Fibroblast of villous mesenchyme (primary cell): ENCODE measurements at regions not wholly inside any gene's neighbourhood (a gene's known extent, or its start where the extent isn't known, plus 50 kb on each side); places are given as distances from the start of the nearest gene placed in this dataset.

Experiments
- DNase-seq: peaks from one replicate; pipeline ENCODE4 v3.0.0-alpha.2; 2010; ENCODE audit warnings: low read depth
- H3K4me3 ChIP-seq: 2 replicates; pipeline ENCODE4 v1.5.1; 2011; ENCODE audit warnings: low read depth, mild to moderate bottlenecking, low read length
- TF ChIP-seq, protein P1 (sequence below): IDR thresholded peaks from 2 replicates; pipeline ENCODE4 v1.5.1; 2012; ENCODE audit warnings: low read depth, mild to moderate bottlenecking, low read length; ENCODE audit not compliant: insufficient read depth

DNA sequence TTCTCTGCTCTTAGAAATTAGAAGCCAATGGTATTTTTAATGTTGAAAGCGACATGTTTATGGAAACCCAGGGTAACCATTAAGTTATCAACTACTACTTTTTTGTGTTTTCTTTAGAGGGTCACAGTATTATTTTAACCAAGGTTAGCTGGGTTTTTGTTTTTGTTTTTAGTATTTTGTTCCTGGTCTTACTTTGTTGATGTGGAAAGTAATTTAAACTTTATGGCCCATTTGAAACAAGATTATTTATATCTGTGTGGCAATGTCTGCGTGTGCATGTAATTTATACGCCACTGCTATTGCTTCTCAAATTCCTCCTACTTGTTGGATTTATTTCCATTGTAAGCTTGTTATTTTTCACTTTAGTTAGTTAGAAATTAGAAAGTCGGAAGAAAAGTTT is 722.1 kb upstream of the NR2F2 start:
- TF ChIP-seq, protein P1, sequence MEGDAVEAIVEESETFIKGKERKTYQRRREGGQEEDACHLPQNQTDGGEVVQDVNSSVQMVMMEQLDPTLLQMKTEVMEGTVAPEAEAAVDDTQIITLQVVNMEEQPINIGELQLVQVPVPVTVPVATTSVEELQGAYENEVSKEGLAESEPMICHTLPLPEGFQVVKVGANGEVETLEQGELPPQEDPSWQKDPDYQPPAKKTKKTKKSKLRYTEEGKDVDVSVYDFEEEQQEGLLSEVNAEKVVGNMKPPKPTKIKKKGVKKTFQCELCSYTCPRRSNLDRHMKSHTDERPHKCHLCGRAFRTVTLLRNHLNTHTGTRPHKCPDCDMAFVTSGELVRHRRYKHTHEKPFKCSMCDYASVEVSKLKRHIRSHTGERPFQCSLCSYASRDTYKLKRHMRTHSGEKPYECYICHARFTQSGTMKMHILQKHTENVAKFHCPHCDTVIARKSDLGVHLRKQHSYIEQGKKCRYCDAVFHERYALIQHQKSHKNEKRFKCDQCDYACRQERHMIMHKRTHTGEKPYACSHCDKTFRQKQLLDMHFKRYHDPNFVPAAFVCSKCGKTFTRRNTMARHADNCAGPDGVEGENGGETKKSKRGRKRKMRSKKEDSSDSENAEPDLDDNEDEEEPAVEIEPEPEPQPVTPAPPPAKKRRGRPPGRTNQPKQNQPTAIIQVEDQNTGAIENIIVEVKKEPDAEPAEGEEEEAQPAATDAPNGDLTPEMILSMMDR, result no peak
- H3K4me3 ChIP-seq, result no peak overlapping the region
- DNase-seq, result peak; percentile 65

GRCh38 chr15:95609096-95609495 is 721.4 kb upstream of the NR2F2 start:
- DNase-seq, result peak; percentile 33
- H3K4me3 ChIP-seq, result no peak overlapping the region
- TF ChIP-seq, protein P1, result no peak

DNA sequence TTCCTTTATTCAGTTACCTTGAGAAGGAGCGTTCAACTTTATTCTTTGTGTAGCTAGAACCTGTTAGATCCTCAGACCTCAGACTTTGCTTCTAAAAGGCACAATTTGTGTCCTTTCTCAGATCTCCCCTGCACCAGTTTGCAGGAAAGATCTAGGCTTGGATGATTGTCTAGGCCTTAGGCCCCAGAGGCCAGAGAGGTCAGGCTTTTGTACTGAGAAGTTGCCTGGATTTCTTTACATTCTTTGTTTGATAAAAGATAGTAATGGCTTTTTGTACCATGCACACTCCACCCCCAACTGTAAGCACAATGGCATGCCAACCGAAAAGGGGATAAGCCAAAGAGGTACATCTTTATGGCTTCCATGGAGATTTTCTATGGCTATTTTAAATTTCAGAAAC is 719.6 kb upstream of the NR2F2 start:
- no peak for DNase-seq
- no peak overlapping the region for H3K4me3 ChIP-seq
- TF ChIP-seq, protein P1, result no peak

GRCh38 chr15:95615436-95615835 is 715.1 kb upstream of the NR2F2 start:
- no peak for DNase-seq
- H3K4me3 ChIP-seq, result no peak overlapping the region
- TF ChIP-seq, protein P1, result no peak

- H3K4me3 ChIP-seq, result no peak overlapping the region
- TF ChIP-seq, protein P1, result no peak
- DNase-seq, result no peak
These were observed 714.2 kb upstream of the NR2F2 start for GRCh38 chr15:95616306-95616705.

- TF ChIP-seq, protein P1, result no peak
- DNase-seq, result peak; percentile 82
- no peak overlapping the region for H3K4me3 ChIP-seq
These were observed 709.4 kb upstream of the NR2F2 start for GRCh38 chr15:95620934-95621579.

DNA sequence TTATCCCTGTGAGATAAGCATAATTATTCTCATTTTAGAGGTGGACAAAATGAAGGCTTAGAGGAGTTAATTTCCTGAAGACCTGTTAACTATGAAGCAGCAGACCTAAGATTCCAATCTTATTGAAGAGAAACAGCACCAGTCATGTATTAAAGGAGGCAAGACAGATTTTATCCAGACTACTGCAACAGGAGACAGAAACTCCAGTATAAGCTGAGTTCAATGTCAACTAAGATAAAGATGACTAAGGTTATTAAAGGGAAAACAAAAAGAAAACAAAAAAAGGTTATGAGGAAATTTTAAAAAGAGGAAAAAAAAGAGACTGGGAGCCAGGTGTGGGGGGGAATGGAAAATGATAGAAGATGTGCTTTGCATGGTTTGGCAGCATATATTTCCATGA is 707.7 kb upstream of the NR2F2 start:
- TF ChIP-seq, protein P1, result no peak
- no peak for DNase-seq
- H3K4me3 ChIP-seq, result no peak overlapping the region
